ENCODE measurements at regions not wholly inside any gene's neighbourhood (a gene's known extent, or its start where the extent isn't known, plus 50 kb on each side); places are given as distances from the start of the nearest gene placed in this dataset.

DNA sequence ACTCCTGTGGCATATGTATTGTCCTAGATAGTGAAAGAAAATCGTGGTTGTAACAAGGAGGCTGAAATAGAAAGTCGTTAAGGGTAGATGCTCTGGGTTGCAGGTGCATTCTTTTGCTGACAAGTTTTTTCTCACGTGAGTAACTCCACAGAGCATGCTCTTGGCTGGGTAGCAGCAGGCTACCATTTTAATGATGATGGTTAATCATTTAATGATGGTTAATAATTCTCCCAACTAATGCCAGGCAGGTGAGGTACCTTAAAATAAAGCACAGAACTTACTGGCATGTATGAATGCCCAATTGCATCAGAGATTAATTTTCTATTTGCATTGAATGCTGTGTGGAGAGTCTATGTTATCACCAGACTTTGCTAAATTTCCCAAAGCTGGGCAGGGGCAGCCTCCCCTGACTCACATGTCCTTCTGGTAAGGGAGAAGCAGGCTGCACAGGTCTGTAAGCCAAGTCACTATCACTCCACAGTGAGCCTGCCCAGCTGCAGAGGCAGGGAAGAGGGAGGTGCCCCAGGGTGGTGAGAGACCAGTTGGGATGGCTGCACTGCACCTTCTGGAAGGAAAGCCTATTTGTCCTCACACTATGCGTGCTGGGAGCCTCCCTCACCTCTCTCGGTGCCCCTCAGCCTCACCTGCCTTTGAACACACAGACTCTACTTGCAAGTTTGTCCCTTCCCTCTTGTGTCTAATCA is 287.0 kb upstream of the IGFBP3 start:
- H3K4me1 ChIP-seq = no peaks in the 10 kb centered on the region
- TF ChIP-seq Cebpa-rat (IDR thresholded peaks at IDR 0.05) = no peak
- no peak overlapping the region for H3K27ac ChIP-seq
- no peaks in the 10 kb centered on the region for H3K9me3 ChIP-seq (replicated peaks in 1 of 11)
- H4K20me1 ChIP-seq = no peaks in the 10 kb centered on the region
- no peaks in the 10 kb centered on the region for H3K27me3 ChIP-seq
- H3K9ac ChIP-seq = no peak overlapping the region
- H3K4me3 ChIP-seq = no peak overlapping the region
- H3K4me2 ChIP-seq = no peak overlapping the region
- H3K36me3 ChIP-seq = no peaks in the 10 kb centered on the region

DNA sequence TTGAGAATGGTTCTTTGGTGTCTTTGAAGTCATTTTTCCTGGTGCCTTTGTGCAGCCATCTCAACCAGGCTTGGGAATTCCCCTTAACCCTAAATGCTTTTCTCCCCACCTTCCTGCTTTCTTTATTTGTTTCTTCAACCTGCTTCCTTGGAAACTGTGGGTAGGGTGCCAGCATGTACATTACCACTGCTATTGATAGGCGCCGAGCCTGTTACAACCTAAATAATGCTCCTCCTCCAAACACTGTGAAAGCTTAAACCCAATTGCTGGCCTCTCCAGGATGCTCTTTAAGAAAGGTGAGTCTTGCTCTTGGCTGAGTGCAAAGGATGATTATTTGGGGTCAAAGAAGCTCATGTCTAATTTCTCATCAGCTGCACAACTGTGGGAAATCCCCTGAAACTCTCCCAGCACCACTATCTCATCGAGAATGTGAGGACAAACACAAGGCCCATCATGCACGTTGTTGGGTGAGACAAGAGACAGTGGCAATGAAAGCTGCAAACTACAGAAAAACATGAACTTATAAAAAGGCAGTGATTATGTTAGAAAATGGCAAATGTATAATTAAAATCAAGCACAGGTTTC is 285.5 kb upstream of the IGFBP3 start:
- H3K4me2 ChIP-seq = no peak overlapping the region
- no peaks in the 10 kb centered on the region for H3K4me1 ChIP-seq
- H3K36me3 ChIP-seq = no peaks in the 10 kb centered on the region
- no peaks in the 10 kb centered on the region for H3K27me3 ChIP-seq
- H4K20me1 ChIP-seq = no peaks in the 10 kb centered on the region
- H3K9ac ChIP-seq = no peak overlapping the region
- no peaks in the 10 kb centered on the region for H3K9me3 ChIP-seq (replicated peaks in 1 of 11)
- H3K4me3 ChIP-seq = no peak overlapping the region
- no peak overlapping the region for H3K27ac ChIP-seq
- no peak for TF ChIP-seq Cebpa-rat (IDR thresholded peaks at IDR 0.05)

DNA sequence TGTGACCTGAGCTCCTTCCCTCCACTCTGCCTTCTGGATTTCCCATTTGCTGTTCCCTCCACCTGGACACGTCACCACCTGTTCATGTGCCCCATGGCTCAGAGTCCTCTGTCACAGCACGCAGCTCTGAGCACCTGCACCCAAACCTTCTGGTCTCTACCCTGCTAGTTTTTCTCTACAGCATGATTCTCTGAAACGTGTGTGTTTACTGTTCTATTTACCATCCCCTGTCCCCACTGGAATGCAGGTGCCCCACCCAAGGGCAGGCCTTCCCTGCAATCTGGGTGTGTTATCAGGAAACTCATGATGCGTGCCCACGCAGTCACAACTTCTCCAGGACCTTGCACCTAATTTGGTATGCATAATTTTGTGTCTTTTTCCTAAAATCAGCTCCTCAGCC is 284.4 kb upstream of the IGFBP3 start:
- H3K9ac ChIP-seq = no peak overlapping the region
- no peak overlapping the region for H3K4me2 ChIP-seq
- H3K4me3 ChIP-seq = no peak overlapping the region
- H3K27ac ChIP-seq = no peak overlapping the region
- H3K27me3 ChIP-seq = no peaks in the 10 kb centered on the region
- no peak for TF ChIP-seq Cebpa-rat (IDR thresholded peaks at IDR 0.05)
- H3K9me3 ChIP-seq (replicated peaks in 1 of 11) = no peaks in the 10 kb centered on the region
- H3K36me3 ChIP-seq = no peaks in the 10 kb centered on the region
- no peaks in the 10 kb centered on the region for H4K20me1 ChIP-seq
- no peaks in the 10 kb centered on the region for H3K4me1 ChIP-seq

DNA sequence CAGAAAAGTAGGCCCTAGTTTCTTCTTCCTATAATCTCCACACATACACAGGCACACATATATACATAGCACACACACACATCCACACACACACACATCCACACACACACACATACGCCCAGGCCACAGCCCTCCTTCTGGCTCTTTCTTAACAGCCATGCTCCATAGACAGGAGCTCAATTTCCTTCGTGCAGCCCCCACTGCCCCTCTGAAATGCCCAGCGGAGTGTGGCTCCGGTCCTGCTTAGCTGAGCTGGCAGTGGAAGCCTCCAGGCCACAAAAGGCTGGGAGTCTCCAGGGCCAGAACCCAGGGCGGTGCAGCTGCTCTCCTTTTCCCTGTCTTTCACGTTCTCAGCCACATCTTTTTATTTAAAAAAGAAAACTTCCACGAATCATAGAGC is 282.9 kb upstream of the IGFBP3 start:
- H3K27me3 ChIP-seq = no peaks in the 10 kb centered on the region
- no peaks in the 10 kb centered on the region for H4K20me1 ChIP-seq
- H3K27ac ChIP-seq = no peak overlapping the region
- H3K4me1 ChIP-seq = no peaks in the 10 kb centered on the region
- no peak for TF ChIP-seq Cebpa-rat (IDR thresholded peaks at IDR 0.05)
- no peak overlapping the region for H3K9ac ChIP-seq
- no peak overlapping the region for H3K4me2 ChIP-seq
- H3K4me3 ChIP-seq = no peak overlapping the region
- no peaks in the 10 kb centered on the region for H3K36me3 ChIP-seq
- no peaks in the 10 kb centered on the region for H3K9me3 ChIP-seq (replicated peaks in 1 of 11)

DNA sequence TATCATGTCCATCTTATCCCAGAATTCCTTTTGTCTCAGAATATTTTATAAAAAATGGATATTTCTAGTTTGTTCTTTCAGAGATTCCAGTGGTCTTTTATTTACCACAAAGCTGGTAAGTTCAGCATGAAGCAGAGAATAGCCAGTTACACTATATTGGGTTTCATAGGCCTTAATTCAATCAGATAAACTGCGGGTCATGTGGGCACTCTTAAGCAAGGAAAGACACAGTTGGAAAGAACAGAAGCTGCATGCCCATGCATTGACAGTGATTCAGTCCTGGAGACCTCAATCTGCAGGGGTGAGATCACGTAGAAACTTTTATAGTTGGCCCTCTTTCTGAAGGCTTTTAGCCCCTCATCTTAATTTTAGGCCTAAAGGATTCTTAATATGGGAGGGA is 281.3 kb upstream of the IGFBP3 start:
- Histone ChIP-seq H3K9ac (no peak overlapping the region), H3K4me1 (no peaks in the 10 kb centered on the region), H3K27me3 (no peaks in the 10 kb centered on the region), H4K20me1 (no peaks in the 10 kb centered on the region), H3K27ac (no peak overlapping the region), H3K4me2 (no peak overlapping the region), H3K4me3 (no peak overlapping the region), H3K9me3 (replicated peaks in 1 of 11) (no peaks in the 10 kb centered on the region), H3K36me3 (no peaks in the 10 kb centered on the region)
- TF ChIP-seq Cebpa-rat (IDR thresholded peaks at IDR 0.05) = no peak

DNA sequence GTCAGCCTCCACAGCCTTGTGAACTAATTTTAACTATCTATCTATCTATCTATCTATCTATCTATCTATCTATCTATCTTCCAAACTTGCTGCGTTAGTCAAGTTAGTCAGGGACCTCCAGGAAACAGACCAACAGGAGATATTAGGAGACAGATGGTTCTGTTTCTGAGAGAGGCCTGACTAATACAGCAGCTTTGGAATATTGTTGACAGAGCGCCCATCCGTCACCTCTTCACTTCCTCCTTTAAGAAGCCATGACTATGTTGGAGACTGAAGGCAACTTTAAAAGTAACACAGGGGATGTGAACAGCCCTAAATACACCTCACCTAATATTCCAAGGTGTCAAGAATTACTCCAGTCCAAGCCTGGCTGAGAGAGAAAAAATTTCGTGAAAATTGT is 280.9 kb upstream of the IGFBP3 start:
- Histone ChIP-seq H3K4me3 (no peak overlapping the region), H3K27ac (no peak overlapping the region), H4K20me1 (no peaks in the 10 kb centered on the region), H3K36me3 (no peaks in the 10 kb centered on the region), H3K4me1 (no peaks in the 10 kb centered on the region), H3K9me3 (replicated peaks in 1 of 11) (no peaks in the 10 kb centered on the region), H3K4me2 (no peak overlapping the region), H3K27me3 (no peaks in the 10 kb centered on the region), H3K9ac (no peak overlapping the region)
- TF ChIP-seq Cebpa-rat (IDR thresholded peaks at IDR 0.05) = no peak

DNA sequence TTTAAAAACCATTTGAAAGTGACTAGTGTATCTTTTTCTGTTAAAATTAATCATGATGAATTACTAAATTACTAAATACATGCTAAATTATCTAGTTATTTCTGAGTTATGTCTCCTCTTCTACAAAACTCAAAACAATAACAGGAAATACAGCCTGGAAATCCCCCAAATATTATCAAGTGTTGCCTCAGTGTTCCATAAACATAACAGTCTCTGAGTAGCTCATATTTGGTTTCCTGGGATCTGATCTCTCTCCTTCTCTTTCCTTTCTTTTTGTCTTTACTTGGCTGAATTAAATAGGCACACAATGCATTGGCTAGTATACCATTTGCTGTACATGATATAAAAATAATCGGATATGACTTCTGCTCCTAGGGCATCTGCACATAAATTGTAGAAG is 277.6 kb upstream of the IGFBP3 start:
- H3K4me1 ChIP-seq = no peaks in the 10 kb centered on the region
- no peak overlapping the region for H3K27ac ChIP-seq
- H3K4me2 ChIP-seq = no peak overlapping the region
- H3K27me3 ChIP-seq = no peaks in the 10 kb centered on the region
- no peaks in the 10 kb centered on the region for H3K36me3 ChIP-seq
- TF ChIP-seq Cebpa-rat (IDR thresholded peaks at IDR 0.05) = no peak
- no peaks in the 10 kb centered on the region for H4K20me1 ChIP-seq
- H3K9ac ChIP-seq = no peak overlapping the region
- H3K9me3 ChIP-seq (replicated peaks in 1 of 11) = no peaks in the 10 kb centered on the region
- H3K4me3 ChIP-seq = no peak overlapping the region

DNA sequence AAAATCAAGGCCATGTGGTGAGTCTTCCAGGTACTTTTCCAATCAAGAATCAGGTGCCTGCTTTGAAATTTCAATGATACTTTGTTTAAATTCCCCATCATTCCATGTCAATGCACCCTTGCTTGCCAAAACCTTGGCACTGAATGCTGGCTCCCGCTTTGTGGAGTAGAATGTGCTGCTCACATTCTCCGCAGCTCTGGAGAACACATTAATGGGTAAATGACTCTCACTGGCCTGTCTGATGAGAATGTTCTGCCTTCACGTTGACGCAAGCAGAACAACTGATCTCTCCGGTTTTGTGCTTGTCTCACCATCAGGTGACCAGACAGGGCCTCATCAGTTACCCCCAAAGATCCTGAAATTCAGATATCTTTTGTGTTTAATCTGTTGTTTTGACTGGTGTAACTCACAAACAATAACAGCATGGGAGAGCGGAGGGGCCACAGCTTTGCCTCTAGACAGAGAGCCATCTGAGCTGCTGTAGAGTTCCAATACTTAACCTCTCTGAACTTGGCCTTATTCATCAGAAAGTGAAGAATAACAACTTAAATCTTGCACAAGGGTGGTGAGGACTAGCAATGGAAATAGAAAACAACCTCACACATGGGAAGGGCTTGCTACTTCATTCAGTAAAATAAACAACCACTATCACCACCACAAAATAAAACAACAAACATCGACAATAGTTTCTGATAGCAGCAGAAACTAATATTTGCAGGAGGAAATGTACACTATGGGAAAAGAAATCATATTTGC is 276.9 kb upstream of the IGFBP3 start:
- no peaks in the 10 kb centered on the region for H3K4me1 ChIP-seq
- H3K9ac ChIP-seq = no peak overlapping the region
- H3K4me2 ChIP-seq = no peak overlapping the region
- no peak overlapping the region for H3K4me3 ChIP-seq
- H3K9me3 ChIP-seq (replicated peaks in 1 of 11) = no peaks in the 10 kb centered on the region
- H3K27me3 ChIP-seq = no peaks in the 10 kb centered on the region
- H3K36me3 ChIP-seq = no peaks in the 10 kb centered on the region
- no peaks in the 10 kb centered on the region for H4K20me1 ChIP-seq
- no peak for TF ChIP-seq Cebpa-rat (IDR thresholded peaks at IDR 0.05)
- no peak overlapping the region for H3K27ac ChIP-seq

DNA sequence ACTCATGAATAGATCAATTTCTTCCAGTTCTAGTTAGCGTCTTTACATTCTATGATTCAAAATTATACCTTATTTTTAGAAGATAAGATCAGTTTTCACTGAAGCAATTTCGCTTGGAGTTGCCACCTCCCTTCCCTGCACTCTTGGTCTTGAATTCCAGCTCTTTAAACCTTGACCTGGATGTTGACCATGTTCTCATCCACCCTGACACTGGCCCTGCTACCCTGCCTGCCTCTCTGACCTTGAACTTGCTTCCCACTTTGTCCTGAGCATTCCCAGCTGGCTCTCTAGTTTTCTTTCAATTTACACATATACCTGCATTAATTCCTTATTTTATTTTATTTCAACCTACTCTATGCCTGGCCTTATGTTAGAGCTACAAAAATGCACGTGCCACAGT is 274.9 kb upstream of the IGFBP3 start:
- TF ChIP-seq Cebpa-rat (IDR thresholded peaks at IDR 0.05) = no peak

DNA sequence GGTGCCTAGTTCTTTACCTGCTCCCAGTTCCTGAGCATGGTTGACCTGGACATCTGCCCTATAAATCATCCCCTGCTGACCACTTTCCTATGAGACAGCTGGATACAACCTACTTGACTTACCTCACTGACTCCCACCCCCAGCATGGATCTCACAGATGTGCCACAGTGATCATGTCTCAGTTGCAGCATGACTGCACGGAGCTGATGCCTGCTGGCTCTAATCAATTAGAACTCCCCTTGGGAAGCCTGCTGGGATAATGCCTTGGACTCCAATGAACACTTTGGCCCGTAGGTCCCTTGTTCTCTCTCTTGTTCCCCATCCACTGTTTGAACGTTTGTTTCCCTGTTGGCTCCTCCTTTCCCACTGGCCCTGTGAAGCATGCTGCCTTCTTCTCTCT is 271.2 kb upstream of the IGFBP3 start:
- H3K4me2 ChIP-seq = no peak overlapping the region
- H3K27me3 ChIP-seq = no peaks in the 10 kb centered on the region
- no peak for TF ChIP-seq Cebpa-rat (IDR thresholded peaks at IDR 0.05)

More for the DNA sequence above, 274.9 kb upstream of the IGFBP3 start:
- Histone ChIP-seq H3K9ac (no peak overlapping the region), H3K36me3 (no peaks in the 10 kb centered on the region), H3K4me3 (no peak overlapping the region), H3K9me3 (replicated peaks in 1 of 11) (no peaks in the 10 kb centered on the region), H3K27ac (no peak overlapping the region), H3K4me1 (no peaks in the 10 kb centered on the region), H3K27me3 (no peaks in the 10 kb centered on the region), H3K4me2 (no peak overlapping the region), H4K20me1 (no peaks in the 10 kb centered on the region)

More for the DNA sequence above, 271.2 kb upstream of the IGFBP3 start:
- H4K20me1 ChIP-seq = no peaks in the 10 kb centered on the region
- no peaks in the 10 kb centered on the region for H3K9me3 ChIP-seq (replicated peaks in 1 of 11)
- no peaks in the 10 kb centered on the region for H3K4me1 ChIP-seq
- H3K27ac ChIP-seq = no peak overlapping the region
- H3K36me3 ChIP-seq = no peaks in the 10 kb centered on the region
- no peak overlapping the region for H3K4me3 ChIP-seq
- H3K9ac ChIP-seq = no peak overlapping the region
